MM.1S (cell line): ENCODE measurements at regions not wholly inside any gene's neighbourhood (a gene's known extent, or its start where the extent isn't known, plus 50 kb on each side); places are given as distances from the start of the nearest gene placed in this dataset.
"Not testable (repeated sequence)": the region's sequence is repeated elsewhere in the genome, so short reads cannot be mapped to it uniquely, and the experiment has no call there.

Experiments
- DNase-seq: peaks from one replicate; pipeline ENCODE4 v3.0.0-alpha.2; 2015
- H2AFZ ChIP-seq: fragments of 300-600 bp; sonication (generic); 2 replicates; pipeline ENCODE4 v1.6.0; 2016; ENCODE audit warnings: antibody characterized with exemption, low read length
- H3F3A ChIP-seq: fragments of 300-600 bp; sonication (generic); 2 replicates; pipeline ENCODE4 v1.6.1; 2016; ENCODE audit warnings: mild to moderate bottlenecking, antibody characterized with exemption, low read length, moderate library complexity, mixed read lengths; ENCODE audit not compliant: insufficient read depth
- H3K27ac ChIP-seq: fragments of 300-600 bp; sonication (generic); 2 replicates; pipeline ENCODE4 v1.5.1; 2016; ENCODE audit warnings: mild to moderate bottlenecking, low read length
- H3K27me3 ChIP-seq: fragments of 300-600 bp; sonication (generic); replicated peaks from 2 replicates; pipeline ENCODE4 v1.6.0; 2016; ENCODE audit warnings: low read length; ENCODE audit not compliant: insufficient read depth
- H3K36me3 ChIP-seq: fragments of 300-600 bp; sonication (generic); replicated peaks from 2 replicates; pipeline ENCODE4 v1.6.1; 2016; ENCODE audit warnings: mild to moderate bottlenecking, low read length, mixed read lengths; ENCODE audit not compliant: insufficient read depth
- H3K4me1 ChIP-seq: fragments of 300-600 bp; sonication (generic); 2 replicates; pipeline ENCODE4 v1.6.1; 2016; ENCODE audit warnings: low read length, mixed read lengths
- H3K4me2 ChIP-seq: fragments of 300-600 bp; sonication (generic); 2 replicates; pipeline ENCODE4 v1.6.0; 2016; ENCODE audit warnings: low read depth, low read length
- H3K4me3 ChIP-seq: fragments of 300-600 bp; sonication (generic); 2 replicates; pipeline ENCODE4 v1.5.1; 2016; ENCODE audit warnings: low read length, mixed read lengths
- H3K79me2 ChIP-seq: fragments of 300-600 bp; sonication (generic); 2 replicates; pipeline ENCODE4 v1.6.1; 2016; ENCODE audit warnings: mixed run types, low read length, mixed read lengths
- H3K9ac ChIP-seq: fragments of 300-600 bp; sonication (generic); 2 replicates; pipeline ENCODE4 v1.6.1; 2016; ENCODE audit warnings: low read length, mixed read lengths
- H3K9me2 ChIP-seq: fragments of 300-600 bp; sonication (generic); replicated peaks from 2 replicates; pipeline ENCODE4 v1.6.1; 2016; ENCODE audit warnings: mild to moderate bottlenecking, low read length, mixed read lengths; ENCODE audit not compliant: insufficient read depth
- H3K9me3 ChIP-seq: fragments of 300-600 bp; sonication (generic); replicated peaks from 2 replicates; pipeline ENCODE4 v1.6.1; 2016; ENCODE audit warnings: mild to moderate bottlenecking, low read length, mixed read lengths; ENCODE audit not compliant: insufficient read depth
- H4K20me1 ChIP-seq: fragments of 300-600 bp; sonication (generic); 2 replicates; pipeline ENCODE4 v1.6.1; 2016; ENCODE audit warnings: mild to moderate bottlenecking, low read length, moderate library complexity, mixed read lengths; ENCODE audit not compliant: insufficient read depth
- EZH2 ChIP-seq: fragments of 300-600 bp; sonication (generic); optimal IDR thresholded peaks from 2 replicates; pipeline ENCODE3; 2017; ENCODE audit warnings: low read depth, mild to moderate bottlenecking, antibody characterized with exemption, low read length, mixed read lengths
- EZH2phosphoT487 ChIP-seq: fragments of 300-600 bp; sonication (generic); IDR thresholded peaks from 2 replicates; pipeline ENCODE4 v1.6.1; 2018; ENCODE audit warnings: antibody characterized with exemption, low read length
- TF ChIP-seq, protein P1 (sequence below): fragments of 300-600 bp; sonication (generic); IDR thresholded peaks from 2 replicates; pipeline ENCODE4 v1.5.1; 2016; ENCODE audit warnings: antibody characterized with exemption, low read length, mixed read lengths

GRCh38 chr5:85375525-85375924 is 990.8 kb upstream of the EDIL3 start:
- no peak overlapping the region for H3K4me3 ChIP-seq
- no peaks in the 10 kb centered on the region for H3K4me1 ChIP-seq
- TF ChIP-seq EZH2 = no peak
- TF ChIP-seq EZH2phosphoT487 = no peak
- TF ChIP-seq, protein P1, sequence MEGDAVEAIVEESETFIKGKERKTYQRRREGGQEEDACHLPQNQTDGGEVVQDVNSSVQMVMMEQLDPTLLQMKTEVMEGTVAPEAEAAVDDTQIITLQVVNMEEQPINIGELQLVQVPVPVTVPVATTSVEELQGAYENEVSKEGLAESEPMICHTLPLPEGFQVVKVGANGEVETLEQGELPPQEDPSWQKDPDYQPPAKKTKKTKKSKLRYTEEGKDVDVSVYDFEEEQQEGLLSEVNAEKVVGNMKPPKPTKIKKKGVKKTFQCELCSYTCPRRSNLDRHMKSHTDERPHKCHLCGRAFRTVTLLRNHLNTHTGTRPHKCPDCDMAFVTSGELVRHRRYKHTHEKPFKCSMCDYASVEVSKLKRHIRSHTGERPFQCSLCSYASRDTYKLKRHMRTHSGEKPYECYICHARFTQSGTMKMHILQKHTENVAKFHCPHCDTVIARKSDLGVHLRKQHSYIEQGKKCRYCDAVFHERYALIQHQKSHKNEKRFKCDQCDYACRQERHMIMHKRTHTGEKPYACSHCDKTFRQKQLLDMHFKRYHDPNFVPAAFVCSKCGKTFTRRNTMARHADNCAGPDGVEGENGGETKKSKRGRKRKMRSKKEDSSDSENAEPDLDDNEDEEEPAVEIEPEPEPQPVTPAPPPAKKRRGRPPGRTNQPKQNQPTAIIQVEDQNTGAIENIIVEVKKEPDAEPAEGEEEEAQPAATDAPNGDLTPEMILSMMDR = no peak
- no peaks in the 10 kb centered on the region for H3K9me3 ChIP-seq
- H3K79me2 ChIP-seq = no peaks in the 10 kb centered on the region
- no peak overlapping the region for H3K9ac ChIP-seq
- H4K20me1 ChIP-seq = no peaks in the 10 kb centered on the region
- no peak for DNase-seq
- no peaks in the 10 kb centered on the region for H3K9me2 ChIP-seq
- no peak overlapping the region for H2AFZ ChIP-seq
- no peaks in the 10 kb centered on the region for H3F3A ChIP-seq
- H3K27ac ChIP-seq = no peak overlapping the region
- H3K36me3 ChIP-seq = no peaks in the 10 kb centered on the region
- no peaks in the 10 kb centered on the region for H3K27me3 ChIP-seq
- no peak overlapping the region for H3K4me2 ChIP-seq

- no peak for DNase-seq
- Histone ChIP-seq H3K79me2 (no peaks in the 10 kb centered on the region), H3K9me2 (no peaks in the 10 kb centered on the region), H3K4me2 (no peak overlapping the region), H2AFZ (no peak overlapping the region), H3K27me3 (no peaks in the 10 kb centered on the region), H3K9me3 (no peaks in the 10 kb centered on the region), H3F3A (no peaks in the 10 kb centered on the region), H3K27ac (no peak overlapping the region), H3K9ac (no peak overlapping the region), H3K4me1 (no peaks in the 10 kb centered on the region), H4K20me1 (no peaks in the 10 kb centered on the region), H3K36me3 (no peaks in the 10 kb centered on the region), H3K4me3 (no peak overlapping the region)
- TF ChIP-seq, protein P1 = no peak
- TF ChIP-seq EZH2 = no peak
- no peak for TF ChIP-seq EZH2phosphoT487
Measured at GRCh38 chr5:85388770-85389169, 1004.1 kb upstream of the EDIL3 start.

DNA sequence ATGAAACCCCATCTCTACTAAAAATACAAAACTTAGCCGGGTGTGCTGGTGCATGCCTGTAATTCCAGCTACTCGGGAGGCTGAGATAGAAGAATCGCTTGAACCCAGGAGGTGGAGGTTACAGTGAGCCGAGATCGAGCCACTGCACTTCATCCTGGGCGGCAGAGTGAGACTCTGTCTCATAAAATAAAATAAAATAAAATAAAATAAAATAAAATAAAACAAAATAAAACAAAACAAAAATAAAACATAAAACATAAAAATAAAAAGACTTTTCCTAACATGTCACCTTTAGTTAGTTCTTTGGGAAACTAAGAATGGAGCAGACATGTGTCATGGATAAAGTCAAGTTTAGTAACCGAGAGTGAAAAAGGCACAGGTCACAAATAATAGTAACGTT is 1007.6 kb upstream of the EDIL3 start:
- DNase-seq = not testable (repeated sequence)

GRCh38 chr5:85395526-85395925 is 1010.8 kb upstream of the EDIL3 start:
- Histone ChIP-seq H3K4me3 (no peak overlapping the region), H3K9me3 (no peaks in the 10 kb centered on the region), H3K27me3 (no peaks in the 10 kb centered on the region), H3K4me2 (no peak overlapping the region), H3K79me2 (no peaks in the 10 kb centered on the region), H3K27ac (no peak overlapping the region), H3K36me3 (no peaks in the 10 kb centered on the region), H4K20me1 (no peaks in the 10 kb centered on the region), H2AFZ (no peak overlapping the region), H3F3A (no peaks in the 10 kb centered on the region), H3K4me1 (no peaks in the 10 kb centered on the region), H3K9me2 (no peaks in the 10 kb centered on the region), H3K9ac (no peak overlapping the region)
- DNase-seq = no peak
- no peak for TF ChIP-seq EZH2
- TF ChIP-seq, protein P1 = no peak
- no peak for TF ChIP-seq EZH2phosphoT487

More for the DNA sequence above, 1007.6 kb upstream of the EDIL3 start:
- not testable (repeated sequence) for H3K9me2 ChIP-seq, H4K20me1 ChIP-seq, H3K4me1 ChIP-seq, H3K9ac ChIP-seq, H2AFZ ChIP-seq, H3K9me3 ChIP-seq, H3K36me3 ChIP-seq, H3K4me3 ChIP-seq, H3F3A ChIP-seq, H3K27ac ChIP-seq, H3K27me3 ChIP-seq, H3K79me2 ChIP-seq, H3K4me2 ChIP-seq
